BJ (cell line): ENCODE measurements at regions not wholly inside any gene's neighbourhood (a gene's known extent, or its start where the extent isn't known, plus 50 kb on each side); places are given as distances from the start of the nearest gene placed in this dataset.

Experiments
- CTCF ChIA-PET: fragments of 350-600 bp; formaldehyde crosslinking; extraction: SDS; loops from one replicate; lab custom pipeline; 2021; ENCODE audit warnings: antibody characterized with exemption, inconsistent platforms; lab: Yijun Ruan, JAX
- POLR2A ChIA-PET: fragments of 300-600 bp; sonication (Branson Sonifier 250); formaldehyde crosslinking; extraction: SDS; loops from one replicate; lab custom pipeline; 2021; ENCODE audit warnings: antibody characterized with exemption; lab: Charles Lee
- DNase-seq: peaks from one replicate; pipeline ENCODE4 v3.0.0-alpha.2; 2011; ENCODE audit warnings: low read depth
- H3K27me3 ChIP-seq: 2 replicates; pipeline ENCODE4 v1.6.0; 2011; ENCODE audit warnings: low read length; ENCODE audit not compliant: control insufficient read depth, insufficient read depth
- H3K36me3 ChIP-seq: 2 replicates; pipeline ENCODE4 v1.5.1; 2011; ENCODE audit warnings: low read length; ENCODE audit not compliant: control insufficient read depth, insufficient read depth
- H3K4me3 ChIP-seq: 2 replicates; pipeline ENCODE4 v1.5.1; 2011; ENCODE audit warnings: low read depth, mild to moderate bottlenecking, control low read depth, low read length
- TF ChIP-seq, protein P1 (sequence below): IDR thresholded peaks from 2 replicates; pipeline ENCODE4 v1.5.1; 2011; ENCODE audit warnings: low read depth, mild to moderate bottlenecking, control low read depth, inconsistent platforms, low read length, moderate library complexity; ENCODE audit not compliant: insufficient read depth

DNA sequence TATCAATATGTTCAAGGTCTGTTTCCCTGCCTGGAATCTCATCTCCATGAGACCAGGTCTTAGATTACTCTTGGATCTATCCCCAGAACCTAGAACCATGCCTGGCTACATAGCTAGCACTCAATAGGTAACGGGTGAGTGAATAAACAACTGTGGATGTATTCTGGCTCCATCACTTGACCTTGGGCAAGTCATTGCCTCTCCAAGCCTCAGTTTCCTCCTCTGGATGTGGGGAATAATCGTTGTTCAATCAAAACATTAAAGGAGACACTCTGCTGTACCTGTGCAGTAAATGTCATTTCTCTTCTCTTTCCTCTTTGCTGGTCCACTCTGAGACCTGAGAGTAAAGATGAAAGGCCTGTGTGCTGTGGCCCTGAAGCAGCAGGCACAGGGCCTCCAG lies 121.5 kb upstream of the MYCN start:
- TF ChIP-seq, protein P1, sequence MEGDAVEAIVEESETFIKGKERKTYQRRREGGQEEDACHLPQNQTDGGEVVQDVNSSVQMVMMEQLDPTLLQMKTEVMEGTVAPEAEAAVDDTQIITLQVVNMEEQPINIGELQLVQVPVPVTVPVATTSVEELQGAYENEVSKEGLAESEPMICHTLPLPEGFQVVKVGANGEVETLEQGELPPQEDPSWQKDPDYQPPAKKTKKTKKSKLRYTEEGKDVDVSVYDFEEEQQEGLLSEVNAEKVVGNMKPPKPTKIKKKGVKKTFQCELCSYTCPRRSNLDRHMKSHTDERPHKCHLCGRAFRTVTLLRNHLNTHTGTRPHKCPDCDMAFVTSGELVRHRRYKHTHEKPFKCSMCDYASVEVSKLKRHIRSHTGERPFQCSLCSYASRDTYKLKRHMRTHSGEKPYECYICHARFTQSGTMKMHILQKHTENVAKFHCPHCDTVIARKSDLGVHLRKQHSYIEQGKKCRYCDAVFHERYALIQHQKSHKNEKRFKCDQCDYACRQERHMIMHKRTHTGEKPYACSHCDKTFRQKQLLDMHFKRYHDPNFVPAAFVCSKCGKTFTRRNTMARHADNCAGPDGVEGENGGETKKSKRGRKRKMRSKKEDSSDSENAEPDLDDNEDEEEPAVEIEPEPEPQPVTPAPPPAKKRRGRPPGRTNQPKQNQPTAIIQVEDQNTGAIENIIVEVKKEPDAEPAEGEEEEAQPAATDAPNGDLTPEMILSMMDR: no peak
- POLR2A ChIA-PET: no interaction called here
- Histone ChIP-seq H3K27me3 (no peaks in the 10 kb centered on the region), H3K36me3 (no peaks in the 10 kb centered on the region; the same call in 1 of the 2 replicates), H3K4me3 (no peak overlapping the region)
- DNase-seq: no peak
- CTCF ChIA-PET: no interaction called here

DNA sequence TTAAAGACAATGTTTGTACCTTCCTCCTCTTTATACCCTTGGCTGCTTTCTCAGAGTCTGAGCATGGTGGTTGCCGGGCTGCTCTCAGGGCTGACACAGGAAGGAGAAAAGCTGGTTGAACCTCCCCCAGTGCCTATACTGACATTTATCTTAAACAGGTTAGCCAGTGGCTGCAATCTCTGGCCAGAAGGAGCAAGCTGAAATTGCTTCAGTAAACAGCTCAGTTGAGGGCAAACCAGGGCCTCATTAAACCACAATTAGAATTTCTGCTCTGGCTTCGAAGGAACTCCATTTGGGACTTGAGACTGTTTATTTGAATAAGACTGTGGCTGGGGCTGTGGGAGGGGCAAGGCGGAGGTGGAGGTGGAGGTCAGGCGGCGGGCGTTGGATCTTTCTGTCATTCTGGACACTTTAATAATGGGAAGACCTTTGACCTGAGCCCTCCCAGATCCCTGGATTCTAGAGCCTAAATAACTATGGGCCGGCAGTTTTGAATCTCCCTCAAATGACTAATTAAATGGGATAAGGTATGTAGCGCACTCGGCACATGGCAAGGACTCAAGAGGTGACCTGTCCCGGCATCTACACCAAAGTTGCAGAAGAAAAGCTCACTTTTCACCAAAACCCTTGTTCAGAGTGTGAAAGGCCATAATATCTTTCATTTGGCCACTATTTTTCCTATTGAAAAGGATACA lies 120.6 kb upstream of the MYCN start:
- DNase-seq: no peak
- H3K4me3 ChIP-seq: no peak overlapping the region
- H3K36me3 ChIP-seq: no peaks in the 10 kb centered on the region; the same call in 1 of the 2 replicates
- ChIA-PET POLR2A (no interaction called here), CTCF (no interaction called here)
- no peaks in the 10 kb centered on the region for H3K27me3 ChIP-seq
- TF ChIP-seq, protein P1: no peak

DNA sequence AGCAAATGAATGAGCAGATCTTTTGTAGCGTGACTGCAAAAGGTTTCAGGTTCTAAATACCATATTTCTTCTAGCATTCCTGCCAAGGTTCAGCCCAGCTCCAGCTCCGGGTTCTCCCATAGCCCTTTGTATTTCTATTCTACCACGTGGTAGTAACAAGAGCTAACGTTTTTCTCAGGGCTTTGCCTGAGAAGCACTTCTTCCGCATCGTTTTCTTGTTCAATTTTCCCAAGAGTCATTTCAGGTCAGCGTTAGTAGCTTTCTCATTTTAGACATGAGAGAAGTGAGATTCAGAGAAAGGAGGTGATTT lies 120.1 kb upstream of the MYCN start:
- CTCF ChIA-PET: no interaction called here
- no peaks in the 10 kb centered on the region for H3K27me3 ChIP-seq
- POLR2A ChIA-PET: no interaction called here
- H3K36me3 ChIP-seq: no peaks in the 10 kb centered on the region; the same call in 1 of the 2 replicates
- DNase-seq: no peak
- TF ChIP-seq, protein P1: no peak
- H3K4me3 ChIP-seq: no peak overlapping the region

DNA sequence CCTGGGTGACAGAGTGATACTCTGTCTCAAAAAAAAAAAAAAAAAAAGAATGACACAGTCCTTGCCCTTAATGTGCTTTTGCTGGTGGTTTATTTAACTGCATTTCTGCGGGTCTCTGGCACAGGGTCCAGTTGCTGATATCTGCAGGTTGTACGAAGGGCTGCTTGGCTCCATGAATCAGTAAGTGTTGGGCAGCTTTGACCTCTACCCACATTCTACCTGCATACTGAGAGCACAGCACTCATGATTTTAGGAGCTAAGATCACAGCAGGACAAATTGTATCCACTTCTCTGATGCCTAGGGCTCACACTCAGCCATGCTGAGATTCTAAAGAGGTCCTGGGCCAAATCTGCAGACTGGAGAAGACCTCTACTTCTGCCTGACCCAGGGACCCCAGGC lies 119.4 kb upstream of the MYCN start:
- no peak for DNase-seq
- TF ChIP-seq, protein P1: no peak
- Histone ChIP-seq H3K36me3 (no peaks in the 10 kb centered on the region; the same call in 1 of the 2 replicates), H3K27me3 (no peaks in the 10 kb centered on the region), H3K4me3 (no peak overlapping the region)
- ChIA-PET CTCF (no interaction called here), POLR2A (no interaction called here)

DNA sequence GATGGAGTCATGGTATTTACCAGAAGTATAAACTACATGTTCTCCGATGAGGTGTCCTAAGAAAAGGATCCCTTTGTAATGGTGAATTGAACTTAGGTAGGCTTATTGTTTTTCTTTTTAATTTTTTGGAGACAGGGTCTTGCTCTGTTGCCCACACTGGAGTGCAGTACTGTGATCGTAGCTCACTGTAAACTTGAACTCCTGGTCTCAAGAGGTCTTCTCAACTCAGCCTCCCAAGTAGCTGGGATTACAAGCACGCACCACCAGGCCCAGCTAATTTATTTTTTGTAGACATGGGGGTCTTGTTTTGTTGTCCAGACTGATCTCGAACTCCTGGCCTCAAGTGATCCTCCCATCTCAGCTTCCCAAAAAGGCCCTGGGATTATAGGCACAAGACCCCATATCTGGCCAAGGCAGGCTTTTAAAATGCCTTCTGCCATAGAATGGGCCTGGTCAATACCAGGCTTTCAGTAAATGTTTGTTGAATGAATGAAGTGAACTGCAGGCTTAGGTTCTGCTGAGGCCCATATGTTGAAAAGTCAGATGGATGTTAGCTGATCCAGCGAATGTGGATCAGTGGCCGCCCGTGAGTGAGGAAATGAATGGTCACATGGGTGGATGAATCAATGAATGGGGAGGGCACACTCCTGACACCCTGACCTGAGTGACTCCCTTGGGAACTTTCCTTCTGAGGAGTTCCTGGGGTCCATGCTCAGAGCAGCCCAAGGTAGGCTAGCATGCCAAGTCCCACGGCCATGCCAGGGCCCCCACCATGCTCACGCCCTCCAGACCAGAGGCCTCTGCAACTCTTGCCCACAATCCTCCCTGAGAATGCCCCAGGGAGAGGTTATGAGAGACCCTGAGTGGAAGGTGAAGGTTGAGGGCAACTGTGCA lies 118.0 kb upstream of the MYCN start:
- POLR2A ChIA-PET: no interaction called here
- DNase-seq: no peak
- no peaks in the 10 kb centered on the region for H3K27me3 ChIP-seq
- CTCF ChIA-PET: no interaction called here
- H3K4me3 ChIP-seq: no peak overlapping the region
- H3K36me3 ChIP-seq: no peaks in the 10 kb centered on the region; the same call in 1 of the 2 replicates
- TF ChIP-seq, protein P1: no peak
